ENCODE measurements at regions not wholly inside any gene's neighbourhood (a gene's known extent, or its start where the extent isn't known, plus 50 kb on each side); places are given as distances from the start of the nearest gene placed in this dataset.

DNA sequence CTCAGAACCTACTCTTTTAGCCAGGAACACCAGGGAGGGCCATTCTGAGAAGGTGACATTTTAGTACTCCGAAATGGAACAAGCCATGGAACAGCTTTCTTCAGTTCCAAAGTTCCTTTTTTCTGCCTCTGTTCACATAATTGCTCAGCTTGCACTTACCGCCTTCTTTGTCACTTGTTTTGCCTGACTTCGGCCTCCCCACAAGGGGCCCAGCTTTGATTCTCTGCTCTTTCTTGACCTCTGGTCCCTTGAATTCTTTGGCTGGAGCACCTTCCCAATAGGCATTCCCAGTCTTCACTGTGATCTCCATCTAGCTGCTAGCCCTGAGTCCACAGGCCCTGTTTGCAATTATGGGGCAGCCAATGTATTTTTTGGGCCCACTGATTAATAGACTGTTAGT, 51.4 kb upstream of the SLC7A14 start:
- H3K27ac Mint-ChIP-seq, result no peak overlapping the region

DNA sequence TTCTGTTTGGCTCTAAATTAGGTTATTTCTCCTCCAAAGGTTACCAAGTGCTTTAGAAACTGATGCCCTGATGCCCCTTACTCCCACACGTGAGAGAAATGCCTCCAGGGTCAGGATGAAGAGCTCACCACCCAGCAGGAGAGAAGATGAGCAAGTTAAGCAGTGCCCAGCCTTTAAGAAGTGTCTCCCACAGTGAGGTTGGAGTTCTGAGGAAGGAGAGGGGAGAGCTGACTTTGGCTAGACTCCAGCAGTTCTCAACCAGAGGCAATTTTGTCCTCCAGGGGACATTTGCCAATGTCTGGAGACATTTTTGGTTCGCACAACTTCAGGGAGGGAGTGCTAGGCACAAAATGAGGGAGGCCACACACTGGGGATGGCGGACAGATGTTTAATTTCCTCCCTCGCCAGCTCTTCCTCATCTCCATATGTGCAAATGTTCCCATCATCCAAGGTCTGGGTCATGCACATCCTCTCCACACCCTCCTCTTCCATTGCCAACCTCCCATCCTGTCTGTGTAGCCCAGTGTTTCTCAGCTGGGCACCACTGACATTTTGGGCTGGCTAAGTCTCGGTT, 50.6 kb upstream of the SLC7A14 start:
- 78% methylated on average over 2 of the region's 5 CpGs for WGBS (ENCODE audit: insufficient coverage)
- CTCF ChIA-PET, result no interaction called here
- no peak overlapping the region for H3K27ac Mint-ChIP-seq

More for the DNA sequence above, 51.4 kb upstream of the SLC7A14 start:
- Histone ChIP-seq H3K36me3 (replicated peaks in 1 of 2; ENCODE audit: control extremely low read depth in 1 of 2, control insufficient read depth in 1 of 2, extremely low read depth in 1 of 2, insufficient read depth in 2 of 2, low read length in 1 of 2) (no peaks in the 10 kb centered on the region), H3K27me3 (replicated peaks in 1 of 4; ENCODE audit: control extremely low read depth in 1 of 4, control insufficient read depth in 3 of 4, insufficient read depth in 4 of 4, low read length in 3 of 4) (peaks cover 0 to 21% (median 7%) of the 10 kb centered on the region in 4 experiments), H3K9me3 (ENCODE audit: control extremely low read depth in 1 of 3, control insufficient read depth in 2 of 3, insufficient read depth in 1 of 3, low read length in 2 of 3) (no peaks in the 10 kb centered on the region), H3K4me1 (ENCODE audit: control insufficient read depth in 2 of 2, insufficient read depth in 2 of 2, low read length in 2 of 2) (peaks cover 3 to 4% of the 10 kb centered on the region in 2 donors), H2AFZ (ENCODE audit: insufficient read depth, low read depth, low read length, poor library complexity, severe bottlenecking) (no peak overlapping the region), H3K79me2 (ENCODE audit: control insufficient read depth, insufficient read depth, low read length) (no peaks in the 10 kb centered on the region), H3K9ac (ENCODE audit: low read length) (no peak overlapping the region), H4K20me1 (ENCODE audit: control insufficient read depth, insufficient read depth, low read length, poor library complexity, severe bottlenecking) (no peaks in the 10 kb centered on the region), H3K4me2 (replicated peaks; ENCODE audit: low read depth, low read length, poor library complexity, severe bottlenecking) (no peak overlapping the region), H3K4me3 (ENCODE audit: control extremely low read depth in 1 of 5, extremely low read depth in 1 of 5, insufficient read depth in 1 of 5, low read depth in 2 of 5, low read length in 4 of 5) (no peak overlapping the region), H3K27ac (ENCODE audit: low read length in 2 of 2) (no peak overlapping the region)
- ChIA-PET POLR2A (no interaction called here), CTCF (no interaction called here)
- ATAC-seq (ENCODE audit: low read depth), result no peak
- Mint-ChIP-seq H3K27me3 (peaks cover 58% of the 10 kb centered on the region), H3K9me3 (ENCODE audit: insufficient read depth) (no peaks in the 10 kb centered on the region), H3K4me1 (peaks cover 4% of the 10 kb centered on the region), H3K4me3 (no peak overlapping the region)
- 100% methylated on average over 2 of the region's 3 CpGs for WGBS (ENCODE audit: insufficient coverage)
- intact Hi-C loops (cut with micrococcal nuclease), result no loop called here
- no peak for DNase-seq
- TF ChIP-seq, protein P1, sequence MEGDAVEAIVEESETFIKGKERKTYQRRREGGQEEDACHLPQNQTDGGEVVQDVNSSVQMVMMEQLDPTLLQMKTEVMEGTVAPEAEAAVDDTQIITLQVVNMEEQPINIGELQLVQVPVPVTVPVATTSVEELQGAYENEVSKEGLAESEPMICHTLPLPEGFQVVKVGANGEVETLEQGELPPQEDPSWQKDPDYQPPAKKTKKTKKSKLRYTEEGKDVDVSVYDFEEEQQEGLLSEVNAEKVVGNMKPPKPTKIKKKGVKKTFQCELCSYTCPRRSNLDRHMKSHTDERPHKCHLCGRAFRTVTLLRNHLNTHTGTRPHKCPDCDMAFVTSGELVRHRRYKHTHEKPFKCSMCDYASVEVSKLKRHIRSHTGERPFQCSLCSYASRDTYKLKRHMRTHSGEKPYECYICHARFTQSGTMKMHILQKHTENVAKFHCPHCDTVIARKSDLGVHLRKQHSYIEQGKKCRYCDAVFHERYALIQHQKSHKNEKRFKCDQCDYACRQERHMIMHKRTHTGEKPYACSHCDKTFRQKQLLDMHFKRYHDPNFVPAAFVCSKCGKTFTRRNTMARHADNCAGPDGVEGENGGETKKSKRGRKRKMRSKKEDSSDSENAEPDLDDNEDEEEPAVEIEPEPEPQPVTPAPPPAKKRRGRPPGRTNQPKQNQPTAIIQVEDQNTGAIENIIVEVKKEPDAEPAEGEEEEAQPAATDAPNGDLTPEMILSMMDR (IDR thresholded peaks at IDR 0.05), result no peak
- no peak for TF ChIP-seq EZH2 (IDR thresholded peaks at IDR 0.05; ENCODE audit: borderline replicate concordance, insufficient read depth, low read depth, low read length, poor library complexity, severe bottlenecking)

More for the DNA sequence above, 50.6 kb upstream of the SLC7A14 start:
- Histone ChIP-seq H3K4me3 (ENCODE audit: control extremely low read depth in 1 of 5, extremely low read depth in 1 of 5, insufficient read depth in 1 of 5, low read depth in 2 of 5, low read length in 4 of 5) (no peak overlapping the region), H3K36me3 (replicated peaks in 1 of 2; ENCODE audit: control extremely low read depth in 1 of 2, control insufficient read depth in 1 of 2, extremely low read depth in 1 of 2, insufficient read depth in 2 of 2, low read length in 1 of 2) (no peaks in the 10 kb centered on the region), H3K4me2 (replicated peaks; ENCODE audit: low read depth, low read length, poor library complexity, severe bottlenecking) (no peak overlapping the region), H2AFZ (ENCODE audit: insufficient read depth, low read depth, low read length, poor library complexity, severe bottlenecking) (no peak overlapping the region), H3K27ac (ENCODE audit: low read length in 2 of 2) (no peak overlapping the region), H3K4me1 (ENCODE audit: control insufficient read depth in 2 of 2, insufficient read depth in 2 of 2, low read length in 2 of 2) (peaks cover 3 to 4% of the 10 kb centered on the region in 2 donors), H3K79me2 (ENCODE audit: control insufficient read depth, insufficient read depth, low read length) (no peaks in the 10 kb centered on the region), H3K9me3 (ENCODE audit: control extremely low read depth in 1 of 3, control insufficient read depth in 2 of 3, insufficient read depth in 1 of 3, low read length in 2 of 3) (no peaks in the 10 kb centered on the region), H3K9ac (ENCODE audit: low read length) (no peak overlapping the region), H4K20me1 (ENCODE audit: control insufficient read depth, insufficient read depth, low read length, poor library complexity, severe bottlenecking) (no peaks in the 10 kb centered on the region), H3K27me3 (replicated peaks in 1 of 4; ENCODE audit: control extremely low read depth in 1 of 4, control insufficient read depth in 3 of 4, insufficient read depth in 4 of 4, low read length in 3 of 4) (peaks cover 0 to 21% (median 7%) of the 10 kb centered on the region in 4 experiments)
- H3K4me3 Mint-ChIP-seq, result no peak overlapping the region
- no peak for TF ChIP-seq EZH2 (IDR thresholded peaks at IDR 0.05; ENCODE audit: borderline replicate concordance, insufficient read depth, low read depth, low read length, poor library complexity, severe bottlenecking)
- TF ChIP-seq, protein P1 (IDR thresholded peaks at IDR 0.05), result no peak
- H3K4me1 Mint-ChIP-seq, result peaks cover 4% of the 10 kb centered on the region
- H3K9me3 Mint-ChIP-seq (ENCODE audit: insufficient read depth), result no peaks in the 10 kb centered on the region
- no peak for DNase-seq
- POLR2A ChIA-PET, result no interaction called here
- intact Hi-C loops (cut with micrococcal nuclease), result no loop called here
- no peak for ATAC-seq (ENCODE audit: low read depth)
- peaks cover 54% of the 10 kb centered on the region for H3K27me3 Mint-ChIP-seq
